CD14-positive monocyte (primary cell): ENCODE measurements at regions not wholly inside any gene's neighbourhood (a gene's known extent, or its start where the extent isn't known, plus 50 kb on each side); places are given as distances from the start of the nearest gene placed in this dataset.

Source experiments
- DNase-seq, 3 donors: peaks; one replicate each; pipeline ENCODE4 v3.0.0-alpha.2; 2011 to 2022
- H2AFZ ChIP-seq: 2 replicates; pipeline ENCODE4 v1.6.0; 2012; ENCODE audit warnings: mild to moderate bottlenecking, low read depth, low read length, inconsistent platforms; ENCODE audit not compliant: insufficient read depth, poor library complexity, severe bottlenecking
- H3K27ac ChIP-seq, 2 donors: 1 replicate in 1 of 2; 2 replicates in 1 of 2; pipeline ENCODE4 v1.5.1; 2012 to 2013; ENCODE audit warnings: low read length in 2 of 2, control low read depth in 1 of 2, inconsistent platforms in 1 of 2, low read depth in 1 of 2, mild to moderate bottlenecking in 1 of 2
- H3K27me3 ChIP-seq, 2 donors: one replicate each; pipeline versions ENCODE4 v1.6.0 to v1.6.1; 2011 to 2013; ENCODE audit warnings: low read length in 2 of 2; ENCODE audit not compliant: control insufficient read depth in 2 of 2, insufficient read depth in 2 of 2
- H3K36me3 ChIP-seq, 2 donors: replicated peaks in 1 of 2; 1 replicate in 1 of 2; 2 replicates in 1 of 2; pipeline versions ENCODE4 v1.5.1 to v1.6.1; 2012 to 2013; ENCODE audit warnings: low read length in 2 of 2, control low read depth in 1 of 2, inconsistent platforms in 1 of 2, mild to moderate bottlenecking in 1 of 2; ENCODE audit not compliant: insufficient read depth in 2 of 2, control insufficient read depth in 1 of 2
- H3K4me1 ChIP-seq, 2 donors: 1 replicate in 1 of 2; 2 replicates in 1 of 2; pipeline versions ENCODE4 v1.5.1 to v1.6.1; 2012 to 2013; ENCODE audit warnings: low read length in 2 of 2, control low read depth in 1 of 2, inconsistent platforms in 1 of 2, mild to moderate bottlenecking in 1 of 2, moderate library complexity in 1 of 2; ENCODE audit not compliant: insufficient read depth in 2 of 2, control insufficient read depth in 1 of 2
- H3K4me2 ChIP-seq: replicated peaks from 2 replicates; pipeline ENCODE3; 2012; ENCODE audit warnings: low read length, moderate library complexity, mild to moderate bottlenecking; ENCODE audit not compliant: poor library complexity, severe bottlenecking; ENCODE audit errors: extremely low read depth
- H3K4me3 ChIP-seq, 3 experiments: fragments of 200-600 bp in 1 of 3; sonication (generic) in 1 of 3; replicated peaks in 1 of 3; 1 replicate in 2 of 3; 2 replicates in 1 of 3; pipeline ENCODE4 v1.5.1; 2011 to 2013; ENCODE audit warnings: low read length in 3 of 3, mild to moderate bottlenecking in 3 of 3, control low read depth in 2 of 3, low read depth in 2 of 3, inconsistent platforms in 1 of 3, moderate library complexity in 1 of 3
- H3K79me2 ChIP-seq: 2 replicates; pipeline ENCODE4 v1.6.0; 2012; ENCODE audit warnings: mild to moderate bottlenecking, control low read depth, inconsistent platforms, low read length, moderate library complexity; ENCODE audit not compliant: insufficient read depth
- H3K9ac ChIP-seq: 2 replicates; pipeline ENCODE4 v1.6.0; 2017; ENCODE audit warnings: low read length, mild to moderate bottlenecking; ENCODE audit not compliant: insufficient read depth, poor library complexity, severe bottlenecking
- H3K9me3 ChIP-seq, 2 donors: replicated peaks in 1 of 2; 1 replicate in 1 of 2; 2 replicates in 1 of 2; pipeline versions ENCODE4 v1.5.1 to v1.6.1; 2012 to 2013; ENCODE audit warnings: low read length in 2 of 2, control low read depth in 1 of 2; ENCODE audit not compliant: control insufficient read depth in 1 of 2, insufficient read depth in 1 of 2
- H4K20me1 ChIP-seq: 2 replicates; pipeline ENCODE4 v1.6.0; 2012; ENCODE audit warnings: mild to moderate bottlenecking, low read length, control low read depth, moderate library complexity; ENCODE audit not compliant: insufficient read depth
- H3K27ac Mint-ChIP-seq, 7 donors: one replicate each; pipeline ENCODE4 v1.8.0; 2020; ENCODE audit warnings: mild to moderate bottlenecking in 7 of 7, mixed read lengths in 7 of 7, moderate library complexity in 6 of 7, inconsistent platforms in 2 of 7
- H3K27me3 Mint-ChIP-seq, 3 donors: one replicate each; pipeline ENCODE4 v1.8.0; 2021 to 2022; ENCODE audit warnings: low read depth in 3 of 3, mild to moderate bottlenecking in 3 of 3, mixed read lengths in 3 of 3, moderate library complexity in 3 of 3, inconsistent platforms in 1 of 3
- H3K36me3 Mint-ChIP-seq, 2 donors: one replicate each; pipeline ENCODE4 v1.8.0; 2020; ENCODE audit warnings: mixed read lengths in 2 of 2, inconsistent platforms in 1 of 2, mild to moderate bottlenecking in 1 of 2
- H3K4me1 Mint-ChIP-seq: one replicate; pipeline ENCODE4 v1.8.0; 2020; ENCODE audit warnings: mild to moderate bottlenecking, mixed read lengths
- H3K4me3 Mint-ChIP-seq, 2 donors: one replicate each; pipeline ENCODE4 v1.8.0; 2020; ENCODE audit warnings: mild to moderate bottlenecking in 2 of 2, mixed read lengths in 2 of 2, moderate library complexity in 1 of 2
- H3K9me3 Mint-ChIP-seq, 7 donors: one replicate each; pipeline ENCODE4 v1.8.0; 2020 to 2022; ENCODE audit warnings: mixed read lengths in 7 of 7, mild to moderate bottlenecking in 6 of 7, moderate library complexity in 6 of 7, inconsistent platforms in 2 of 7
- CTCF ChIP-seq: fragments of 200-600 bp; IDR thresholded peaks from one replicate; pipeline ENCODE4 v1.8.0; 2022; ENCODE audit warnings: antibody characterized with exemption, mild to moderate bottlenecking
- WGBS: methylation state at CpG from one replicate; pipeline ENCODE4 v1.1.5; 2013; ENCODE audit warnings: missing lambda C conversion rate; ENCODE audit not compliant: insufficient coverage; 5-methylcytosine and 5-hydroxymethylcytosine counted together
- intact Hi-C, 2 donors: fragments of 100-400 bp; cut with micrococcal nuclease; formaldehyde crosslinking; loops; one replicate each; pipeline versions ENCODE4 v1.15.0 to v1.15.1; 2023

DNA sequence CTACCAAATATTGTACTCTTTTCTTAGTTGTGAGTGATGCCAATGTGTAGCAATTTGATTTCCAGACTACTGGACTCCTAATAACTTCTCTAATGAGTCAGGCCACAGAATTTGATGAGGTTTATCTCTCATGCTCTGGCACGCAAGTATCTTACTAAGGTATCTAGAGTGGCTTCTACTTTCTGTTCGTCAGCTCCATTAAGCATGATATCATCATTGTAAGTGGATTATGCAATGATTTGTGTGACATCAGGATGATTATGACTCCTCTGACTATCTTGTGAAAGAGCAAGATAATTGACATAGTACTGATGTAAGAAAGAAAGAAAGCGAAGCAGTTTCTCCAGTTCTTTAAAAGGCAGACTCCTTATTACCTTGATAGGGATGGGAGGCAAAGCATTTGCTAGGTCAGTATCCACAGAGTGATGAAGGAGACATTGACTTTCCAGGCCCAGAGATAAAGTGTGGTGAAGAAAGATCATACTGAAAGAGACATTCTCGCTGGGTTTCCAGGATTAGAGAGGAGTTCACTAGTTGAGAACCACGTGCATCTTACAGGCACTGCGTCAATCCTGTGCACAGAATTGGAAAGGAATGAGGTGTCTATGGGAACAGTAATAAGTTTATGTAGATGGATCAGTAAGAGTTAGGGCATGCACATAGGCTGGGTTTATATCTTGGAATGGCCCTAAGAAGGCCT, 161.9 kb upstream of the STK26 start:
- 100% methylated on average over 1 of the region's 6 CpGs for WGBS
- Mint-ChIP-seq H3K4me3 (no peak overlapping the region), H3K4me1 (peaks cover 2% of the 10 kb centered on the region), H3K36me3 (no peaks in the 10 kb centered on the region), H3K27me3 (peaks cover 0 to 24% (median 2%) of the 10 kb centered on the region in 3 donors), H3K27ac (no peak overlapping the region), H3K9me3 (peaks cover 0 to 3% (median 0%) of the 10 kb centered on the region in 7 donors)
- Histone ChIP-seq H3K27me3 (peaks cover 0 to 58% of the 10 kb centered on the region in 2 donors), H4K20me1 (no peaks in the 10 kb centered on the region), H2AFZ (no peak overlapping the region), H3K36me3 (no peaks in the 10 kb centered on the region), H3K4me1 (peaks cover 0 to 4% of the 10 kb centered on the region in 2 donors), H3K4me3 (no peak overlapping the region), H3K9ac (no peak overlapping the region), H3K79me2 (no peaks in the 10 kb centered on the region), H3K4me2 (no peak overlapping the region), H3K9me3 (no peaks in the 10 kb centered on the region), H3K27ac (no peak overlapping the region)
- no peak for TF ChIP-seq CTCF
- peak in 2 of 3 donors; percentile 3 to 14 for DNase-seq
- intact Hi-C loops: no loop called here

- Mint-ChIP-seq H3K9me3 (peaks cover 0 to 3% (median 0%) of the 10 kb centered on the region in 7 donors), H3K4me1 (peaks cover 2% of the 10 kb centered on the region), H3K27me3 (peaks cover 0 to 26% (median 2%) of the 10 kb centered on the region in 3 donors), H3K36me3 (no peaks in the 10 kb centered on the region), H3K4me3 (no peak overlapping the region), H3K27ac (no peak overlapping the region)
- H3K36me3 ChIP-seq: no peaks in the 10 kb centered on the region
- no peak overlapping the region for H3K27ac ChIP-seq
- H3K9me3 ChIP-seq: no peaks in the 10 kb centered on the region
- H3K4me1 ChIP-seq: peaks cover 0 to 4% of the 10 kb centered on the region in 2 donors
- peaks cover 0 to 63% of the 10 kb centered on the region in 2 donors for H3K27me3 ChIP-seq
- H2AFZ ChIP-seq: no peak overlapping the region
- intact Hi-C loops: no loop called here
- H3K4me2 ChIP-seq: no peak overlapping the region
- no peak for TF ChIP-seq CTCF
- H3K9ac ChIP-seq: no peak overlapping the region
- no peak for DNase-seq
- no peak overlapping the region for H3K4me3 ChIP-seq
- H4K20me1 ChIP-seq: no peaks in the 10 kb centered on the region
- H3K79me2 ChIP-seq: no peaks in the 10 kb centered on the region
- no CpG with 5 or more reads among the region's 3 CpGs for WGBS
Measured at GRCh38 chrX:131862321-131862720, 160.8 kb upstream of the STK26 start.
